Heart right ventricle (tissue), 16 donors: ENCODE measurements at regions not wholly inside any gene's neighbourhood (a gene's known extent, or its start where the extent isn't known, plus 50 kb on each side); places are given as distances from the start of the nearest gene placed in this dataset.
"Not testable (repeated sequence)": the region's sequence is repeated elsewhere in the genome, so short reads cannot be mapped to it uniquely, and the experiment has no call there.

ENCODE experiments used
- ATAC-seq, 8 donors: fragments of 200-7000 bp; cut with Tn5 transposase; one replicate each; pipeline ENCODE4 v1.9.1; 2020; ENCODE audit warnings: mild to moderate bottlenecking in 8 of 8, moderate library complexity in 8 of 8, moderate number of reproducible peaks in 1 of 8
- DNase-seq, 2 donors: peaks; one replicate each; pipeline ENCODE4 v3.0.0-alpha.2; 2020
- H3K27ac ChIP-seq, 10 donors: fragments of 200-600 bp; sonication (generic) in 2 of 10; one replicate each; pipeline versions ENCODE4 v1.5.0 to v1.8.0; 2020 to 2022; ENCODE audit warnings: mild to moderate bottlenecking in 3 of 10
- H3K27me3 ChIP-seq, 7 donors: fragments of 200-600 bp; one replicate each; pipeline ENCODE4 v1.8.0; 2021 to 2022; ENCODE audit warnings: mild to moderate bottlenecking in 2 of 7
- H3K36me3 ChIP-seq, 9 donors: fragments of 200-600 bp; sonication (generic) in 1 of 9; one replicate each; pipeline versions ENCODE4 v1.5.0 to v1.8.0; 2020 to 2022; ENCODE audit warnings: mild to moderate bottlenecking in 2 of 9
- H3K4me1 ChIP-seq, 9 donors: fragments of 200-600 bp; sonication (generic) in 1 of 9; one replicate each; pipeline versions ENCODE4 v1.5.0 to v1.8.0; 2020 to 2022; ENCODE audit warnings: mild to moderate bottlenecking in 4 of 9
- H3K4me3 ChIP-seq, 10 donors: fragments of 200-600 bp; sonication (generic) in 2 of 10; one replicate each; pipeline versions ENCODE4 v1.5.0 to v1.8.0; 2020 to 2022; ENCODE audit warnings: mild to moderate bottlenecking in 7 of 10, moderate library complexity in 2 of 10
- H3K9me3 ChIP-seq, 11 donors: fragments of 200-600 bp in 10 of 11; sonication (generic) in 2 of 11; one replicate each; pipeline versions ENCODE4 v1.5.0 to v1.8.0; 2013 to 2022; ENCODE audit warnings: mild to moderate bottlenecking in 2 of 11, control low read depth in 1 of 11, moderate library complexity in 1 of 11
- WGBS, 2 donors: extraction: QIAGEN DNeasy Blood & Tissue Kit; methylation state at CpG; one replicate each; pipeline ENCODE4 v1.1.7; 2013; ENCODE audit warnings: inconsistent platforms in 1 of 2; 5-methylcytosine and 5-hydroxymethylcytosine counted together
- intact Hi-C, 10 donors: fragments of 100-400 bp; cut with DNase I; formaldehyde crosslinking; loops; one replicate each; pipeline versions ENCODE4 v1.11.1 to v1.14.2; 2022
- TF ChIP-seq, protein P1 (sequence below), 9 donors: fragments of 200-600 bp; sonication (generic) in 2 of 9; IDR thresholded peaks; one replicate each; pipeline versions ENCODE4 v1.5.0 to v1.8.0; 2021 to 2022; ENCODE audit warnings: antibody characterized with exemption in 9 of 9, mild to moderate bottlenecking in 5 of 9, moderate library complexity in 1 of 9
- donor health status: Arrhythmogenic right ventricular cardiomyopathy.
- donor health status: ischemic (EF 13 %, LVEDD 7.1; RV severe dilation, severe dysfunction).
- donor health status: healthy with polysubstance abuse.
- donor health status: DM: no; HTN: yes; CAD: no.
- donor health status: DM: no; HTN: no; CAD: no.
- donor health status: ischemic (EF 25% LVEDD 6.9; RV normal size, moderate dysfunction).
- donor health status: ischemic (EF 25% LVEDD 5.7; RV mildly dilated, moderate dysfunction).
- donor health status: healthy.
- donor health status: DM: yes; HTN: yes; CAD: no.
- donor health status: Ischemic cardiomyopathy.
- donor health status: ischemic (EF 35%, LVEDD 5.7; RV mildly dilated, moderate dysfunction).
- donor health status: nonischemic (EF 11% LVEDD 7.7; RV severe dilation, severe dysfunction).
- donor health status: DM: yes; HTN: yes; CAD: no.
- donor health status: PGD.
- donor health status: ischemic (EF 29% LVEDD 5.4; RV normal size, mild dysfunction).
- donor health status: nonischemic (EF 23%, LVEDD 6.1; RV moderate dilation, normal function).

GRCh38 chr4:123234955-123235354, 161.6 kb upstream of the SPRY1 start:
- H3K4me3 ChIP-seq = no peak overlapping the region
- intact Hi-C loops = no loop called here
- no peaks in the 10 kb centered on the region for H3K9me3 ChIP-seq
- no peak for DNase-seq
- no peaks in the 10 kb centered on the region for H3K36me3 ChIP-seq
- TF ChIP-seq, protein P1, sequence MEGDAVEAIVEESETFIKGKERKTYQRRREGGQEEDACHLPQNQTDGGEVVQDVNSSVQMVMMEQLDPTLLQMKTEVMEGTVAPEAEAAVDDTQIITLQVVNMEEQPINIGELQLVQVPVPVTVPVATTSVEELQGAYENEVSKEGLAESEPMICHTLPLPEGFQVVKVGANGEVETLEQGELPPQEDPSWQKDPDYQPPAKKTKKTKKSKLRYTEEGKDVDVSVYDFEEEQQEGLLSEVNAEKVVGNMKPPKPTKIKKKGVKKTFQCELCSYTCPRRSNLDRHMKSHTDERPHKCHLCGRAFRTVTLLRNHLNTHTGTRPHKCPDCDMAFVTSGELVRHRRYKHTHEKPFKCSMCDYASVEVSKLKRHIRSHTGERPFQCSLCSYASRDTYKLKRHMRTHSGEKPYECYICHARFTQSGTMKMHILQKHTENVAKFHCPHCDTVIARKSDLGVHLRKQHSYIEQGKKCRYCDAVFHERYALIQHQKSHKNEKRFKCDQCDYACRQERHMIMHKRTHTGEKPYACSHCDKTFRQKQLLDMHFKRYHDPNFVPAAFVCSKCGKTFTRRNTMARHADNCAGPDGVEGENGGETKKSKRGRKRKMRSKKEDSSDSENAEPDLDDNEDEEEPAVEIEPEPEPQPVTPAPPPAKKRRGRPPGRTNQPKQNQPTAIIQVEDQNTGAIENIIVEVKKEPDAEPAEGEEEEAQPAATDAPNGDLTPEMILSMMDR (IDR thresholded peaks at IDR 0.05) = no peak
- H3K27me3 ChIP-seq = no peaks in the 10 kb centered on the region
- ATAC-seq = no peak
- peaks cover 0 to 28% (median 5%) of the 10 kb centered on the region in 9 donors for H3K4me1 ChIP-seq
- H3K27ac ChIP-seq = no peak overlapping the region

GRCh38 chr4:123235431-123235830, 161.2 kb upstream of the SPRY1 start:
- intact Hi-C loops = no loop called here
- TF ChIP-seq, protein P1 (IDR thresholded peaks at IDR 0.05) = no peak
- Histone ChIP-seq H3K36me3 (no peaks in the 10 kb centered on the region), H3K9me3 (no peaks in the 10 kb centered on the region), H3K4me1 (peaks cover 0 to 28% (median 5%) of the 10 kb centered on the region in 9 donors), H3K27me3 (no peaks in the 10 kb centered on the region), H3K4me3 (no peak overlapping the region), H3K27ac (no peak overlapping the region)
- DNase-seq = no peak
- no peak for ATAC-seq
- WGBS, 2 donors = 55 to 71% methylated on average over 2 of the region's 2 CpGs

- Histone ChIP-seq H3K27ac (no peak overlapping the region), H3K27me3 (no peaks in the 10 kb centered on the region), H3K4me3 (no peak overlapping the region), H3K36me3 (no peaks in the 10 kb centered on the region), H3K9me3 (peaks cover 0 to under 1% (median 0%) of the 10 kb centered on the region in 11 donors), H3K4me1 (peaks cover 0 to 28% (median 5%) of the 10 kb centered on the region in 9 donors)
- ATAC-seq (no peak), DNase-seq (no peak)
- TF ChIP-seq, protein P1 (IDR thresholded peaks at IDR 0.05) = no peak
- WGBS, 2 donors = 90 to 91% methylated on average over 2 of the region's 2 CpGs
- intact Hi-C loops = no loop called here
Observed at GRCh38 chr4:123236606-123237005, 160.0 kb upstream of the SPRY1 start.

DNA sequence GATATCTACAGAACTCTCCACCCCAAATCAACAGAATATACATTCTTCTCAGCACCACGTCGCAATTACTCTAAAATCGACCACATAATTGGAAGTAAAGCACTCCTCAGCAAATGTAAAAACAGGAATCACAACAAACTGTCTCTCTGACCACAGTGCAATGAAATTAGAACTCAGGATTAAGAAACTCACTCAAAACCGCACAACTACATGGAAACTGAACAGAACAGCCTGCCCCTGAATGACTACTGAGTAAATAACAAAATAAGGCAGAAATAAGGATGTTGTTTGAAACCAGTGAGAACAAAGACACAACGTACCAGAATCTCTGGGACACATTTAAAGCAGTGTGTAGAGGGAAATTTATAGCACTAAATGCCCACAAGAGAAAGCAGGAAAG, 156.3 kb upstream of the SPRY1 start:
- not testable (repeated sequence) for H3K27me3 ChIP-seq, H3K27ac ChIP-seq, H3K4me3 ChIP-seq, DNase-seq, ATAC-seq, H3K36me3 ChIP-seq
- 94% methylated on average over 5 of the region's 5 CpGs for WGBS, 2 donors
- Histone ChIP-seq H3K4me1 (peaks cover 0 to 20% (median 12%) of the 10 kb centered on the region in 9 donors), H3K9me3 (peaks cover 0 to 16% (median 7%) of the 10 kb centered on the region in 11 donors)
- intact Hi-C loops = loop anchor here in 2 of 10 donors (5.0 to 10.0 kb wide), 3 partner anchors 108 to 872 kb away; partner anchors contain the start of gene SPRY1 (in 1 of the 2)

DNA sequence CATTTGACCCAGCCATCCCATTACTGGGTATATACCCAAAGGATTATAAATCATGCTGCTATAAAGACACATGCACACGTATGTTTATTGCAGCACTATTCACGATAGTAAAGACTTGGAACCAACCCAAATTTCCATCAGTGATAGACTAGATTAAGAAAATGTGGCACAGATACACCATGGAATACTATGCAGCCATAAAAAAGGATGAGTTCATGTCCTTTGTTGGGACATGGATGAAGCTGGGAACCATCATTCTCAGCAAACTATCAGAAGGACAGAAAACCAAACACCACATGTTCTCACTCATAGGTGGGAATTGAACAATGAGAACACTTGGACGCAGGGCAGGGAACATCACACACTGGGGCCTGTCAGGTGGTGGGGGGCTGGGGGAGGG, 153.4 kb upstream of the SPRY1 start:
- intact Hi-C loops = loop anchor here in 2 of 10 donors (5.0 to 10.0 kb wide), 3 partner anchors 111 to 869 kb away; partner anchors contain the start of gene SPRY1 (in 1 of the 2)
- 93 to 94% methylated on average over 3 of the region's 3 CpGs for WGBS, 2 donors
- DNase-seq, H3K4me3 ChIP-seq, H3K27me3 ChIP-seq, ATAC-seq, H3K27ac ChIP-seq, H3K36me3 ChIP-seq: not testable (repeated sequence)
- H3K9me3 ChIP-seq = peaks cover 0 to 16% (median 7%) of the 10 kb centered on the region in 11 donors
- H3K4me1 ChIP-seq = peaks cover 2 to 39% (median 32%) of the 10 kb centered on the region in 9 donors
